HG03378 (cell line): ENCODE measurements at regions not wholly inside any gene's neighbourhood (a gene's known extent, or its start where the extent isn't known, plus 50 kb on each side); places are given as distances from the start of the nearest gene placed in this dataset.

Experiments
- ATAC-seq: cut with Tn5 transposase; IDR thresholded peaks from one replicate; pipeline ENCODE4 v1.9.1; 2021; ENCODE audit warnings: mild to moderate bottlenecking, moderate library complexity; ENCODE audit not compliant: unreplicated experiment

DNA sequence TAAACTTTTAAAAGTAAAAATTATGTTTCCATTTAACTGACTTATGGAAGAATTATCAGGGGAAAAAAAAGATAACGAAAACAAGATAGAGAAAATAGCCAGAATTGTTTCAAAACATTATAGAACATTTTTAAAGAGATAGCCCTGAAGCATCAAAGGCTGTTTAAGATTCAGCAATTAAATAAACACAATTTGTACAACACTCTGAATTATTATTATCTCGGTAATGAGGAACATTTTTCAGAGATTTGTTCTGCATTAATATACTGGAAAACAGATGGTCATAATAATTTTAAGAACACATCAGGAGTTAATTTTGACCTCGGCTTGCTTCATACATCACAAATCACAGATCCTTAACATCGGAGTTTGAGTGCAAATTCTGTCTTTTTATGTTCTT, 643.8 kb downstream of the SORCS1 start:
- no peak for ATAC-seq

DNA sequence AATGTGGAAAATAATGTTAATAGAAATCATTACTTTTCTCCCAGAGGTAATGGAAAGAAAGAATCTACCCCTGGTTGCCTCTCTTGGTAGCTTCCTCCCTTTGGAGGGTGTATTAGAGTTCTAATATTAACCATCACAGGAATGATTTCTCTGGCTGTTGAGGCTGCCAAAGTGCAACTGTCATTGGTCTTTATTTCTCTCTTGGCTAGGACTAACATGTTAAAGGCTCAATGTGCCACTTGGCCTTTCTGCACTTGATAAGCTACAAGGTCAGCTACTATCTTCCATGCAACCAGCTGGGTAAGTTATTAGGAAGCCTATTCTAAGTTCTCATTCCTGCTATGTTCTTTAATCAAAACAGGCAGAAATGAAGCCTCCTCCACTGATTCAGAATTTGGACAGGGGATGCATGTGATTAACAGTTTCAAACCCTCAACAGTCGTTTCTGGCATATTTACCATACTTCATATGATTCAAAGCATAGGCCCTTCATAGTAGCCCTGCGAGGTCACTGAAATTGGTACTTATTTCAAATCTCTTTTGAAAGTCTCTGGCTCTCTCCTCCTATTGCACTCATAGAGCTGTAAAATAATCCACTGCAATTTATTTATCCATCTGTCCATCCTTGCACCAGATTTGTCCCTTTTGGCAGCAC, 645.0 kb downstream of the SORCS1 start:
- no peak for ATAC-seq

DNA sequence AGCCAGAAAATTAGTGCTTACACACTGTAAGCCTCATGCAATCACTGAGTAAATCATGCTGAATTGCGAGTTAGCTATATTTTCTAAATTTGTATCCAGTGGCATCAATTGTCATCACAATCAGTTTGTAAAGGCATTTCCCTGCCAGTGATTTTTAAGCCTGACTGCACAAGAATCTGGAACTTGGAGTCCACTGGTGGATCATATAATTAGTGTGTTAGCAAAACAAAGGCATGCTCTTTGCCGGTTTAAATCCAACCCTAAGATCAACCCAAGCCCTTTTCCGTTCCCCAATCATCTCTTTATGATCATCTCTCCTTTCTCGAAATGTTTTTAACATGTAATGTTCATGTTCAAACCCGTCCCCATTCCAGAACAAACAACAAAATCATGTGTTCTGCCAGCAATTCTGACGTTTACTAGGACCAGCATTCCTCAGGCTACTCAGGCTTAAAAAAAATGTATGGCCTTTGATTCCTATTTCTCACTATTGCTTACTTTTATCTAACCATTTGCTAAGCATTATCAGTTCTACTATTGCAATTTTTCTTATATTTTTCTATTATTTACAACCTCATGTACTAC, 649.2 kb downstream of the SORCS1 start:
- no peak for ATAC-seq

DNA sequence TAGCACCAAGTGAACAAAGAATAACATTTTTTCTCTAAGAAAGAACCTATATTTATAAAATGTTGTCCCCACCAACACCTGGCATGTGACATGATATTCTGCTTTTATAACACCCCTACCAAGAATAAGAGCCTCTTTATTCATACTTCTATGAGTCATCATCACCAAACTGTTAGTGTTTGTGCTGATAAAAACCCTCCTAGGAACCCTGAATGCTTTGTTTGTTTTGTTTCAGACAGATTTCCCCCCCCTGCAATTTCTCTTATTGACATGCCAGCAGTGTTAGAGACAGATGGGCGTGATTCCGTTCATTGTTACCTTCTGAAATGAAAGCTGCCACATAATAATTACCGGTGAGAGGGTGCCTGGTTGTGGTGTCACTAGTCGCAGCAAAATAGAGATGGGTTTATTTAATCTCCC, 651.1 kb downstream of the SORCS1 start:
- ATAC-seq = no peak

DNA sequence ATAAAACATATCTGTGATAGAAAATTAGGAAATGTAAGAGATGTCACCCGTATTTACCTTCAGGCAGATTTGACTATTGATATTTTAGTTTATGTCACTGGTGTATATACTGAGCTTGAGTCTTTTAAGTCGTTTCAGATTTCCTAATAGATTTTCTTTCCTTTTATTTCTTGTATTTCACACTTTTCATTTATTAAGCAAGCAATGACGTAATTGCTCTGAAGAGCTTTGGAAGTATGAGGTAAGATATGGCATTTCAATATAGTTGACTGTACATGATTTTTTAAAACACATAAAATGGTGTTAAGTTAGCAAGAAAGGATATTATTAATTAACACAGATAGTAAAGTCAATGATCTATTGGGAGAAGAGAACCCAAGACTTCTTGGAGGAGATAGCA, 652.6 kb downstream of the SORCS1 start:
- ATAC-seq = no peak

DNA sequence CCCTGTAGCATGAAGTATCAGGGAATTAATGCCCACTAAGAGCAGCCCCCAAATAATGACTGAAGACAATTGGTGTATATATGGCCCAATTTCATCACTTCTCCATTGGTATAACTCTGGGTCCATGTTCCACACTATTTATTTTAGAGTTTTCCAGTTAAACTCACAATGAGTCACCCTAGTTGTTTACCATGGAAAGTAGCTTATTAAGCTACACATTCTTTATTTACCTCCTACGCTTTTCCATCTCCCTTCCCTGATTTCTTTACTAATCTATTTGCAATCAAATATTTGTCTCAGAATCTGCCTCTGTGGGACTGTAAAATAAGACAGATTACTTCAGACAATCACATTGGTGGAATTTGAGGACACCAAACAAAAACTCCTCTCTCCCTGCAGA, 655.6 kb downstream of the SORCS1 start:
- ATAC-seq = no peak

DNA sequence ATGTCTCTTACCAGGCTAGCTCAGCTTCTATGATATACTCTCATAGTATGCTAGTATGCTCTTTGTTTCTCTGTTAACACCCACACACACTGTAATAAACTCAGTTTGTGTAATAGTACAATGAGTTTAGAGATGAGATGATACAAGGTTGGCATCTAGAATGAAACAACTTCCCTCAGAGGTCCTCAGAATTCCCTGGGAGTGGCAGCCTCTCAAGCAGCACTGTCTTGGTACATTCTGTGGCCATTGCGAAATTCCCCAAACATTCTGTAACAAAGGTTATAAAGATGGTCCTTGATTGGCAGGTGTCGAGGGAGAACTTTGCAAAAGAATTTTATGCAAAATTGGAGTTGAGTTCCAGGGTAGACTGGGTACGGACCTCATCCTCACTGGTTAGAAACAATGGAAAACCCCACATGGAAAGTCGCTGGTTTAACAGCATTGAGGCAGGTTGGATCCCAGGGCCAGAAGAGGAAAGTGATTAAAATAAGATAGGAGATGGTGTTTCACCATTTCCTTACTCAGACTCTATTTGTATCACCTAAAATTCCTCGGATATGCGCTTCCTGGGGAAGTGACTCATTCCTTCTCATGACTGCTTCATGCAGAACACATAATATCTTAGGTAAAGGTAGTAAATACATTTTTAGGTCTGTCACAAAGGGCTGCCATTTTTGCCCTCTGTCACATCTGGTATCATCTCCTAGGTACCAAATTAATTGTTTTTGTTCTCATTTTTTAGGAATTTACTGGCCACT, 657.8 kb downstream of the SORCS1 start:
- ATAC-seq = no peak

DNA sequence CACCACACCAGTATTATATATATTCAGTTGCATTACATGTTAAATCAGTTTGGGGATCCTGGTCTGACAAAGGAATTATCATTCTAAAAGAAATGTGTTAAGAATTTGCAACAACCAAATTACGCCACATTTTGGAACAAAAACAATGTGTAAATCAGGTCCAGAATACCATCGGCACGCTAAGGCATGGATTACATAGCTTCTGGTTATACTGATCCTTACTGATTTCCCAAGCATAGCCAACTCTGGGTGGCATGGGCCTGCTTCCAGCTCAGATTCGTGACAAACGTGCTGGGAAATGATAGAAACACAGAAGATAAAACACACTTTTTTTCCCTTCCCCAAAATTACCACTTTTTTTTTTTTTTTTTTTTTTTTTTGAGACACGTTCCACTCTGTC, 660.0 kb downstream of the SORCS1 start:
- ATAC-seq = no peak

DNA sequence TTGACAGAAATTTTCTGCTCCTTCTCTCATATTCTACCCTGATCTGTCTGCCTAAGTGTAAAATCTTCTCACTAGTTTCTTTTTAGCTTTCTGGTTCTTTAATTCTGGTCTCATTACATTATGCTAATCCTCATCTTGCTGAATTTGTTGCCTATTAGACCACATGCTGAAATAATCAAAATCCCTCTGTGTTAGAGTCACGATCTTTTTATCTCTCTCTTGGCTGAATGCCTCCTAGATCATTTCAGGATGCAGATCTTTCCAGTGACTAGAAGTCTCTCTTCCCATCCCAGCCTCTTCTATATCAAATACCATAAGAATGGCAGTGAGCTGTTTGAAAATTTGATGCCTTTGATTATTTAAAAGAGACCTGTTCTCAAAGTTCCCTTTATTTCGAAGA, 661.9 kb downstream of the SORCS1 start:
- ATAC-seq = no peak

DNA sequence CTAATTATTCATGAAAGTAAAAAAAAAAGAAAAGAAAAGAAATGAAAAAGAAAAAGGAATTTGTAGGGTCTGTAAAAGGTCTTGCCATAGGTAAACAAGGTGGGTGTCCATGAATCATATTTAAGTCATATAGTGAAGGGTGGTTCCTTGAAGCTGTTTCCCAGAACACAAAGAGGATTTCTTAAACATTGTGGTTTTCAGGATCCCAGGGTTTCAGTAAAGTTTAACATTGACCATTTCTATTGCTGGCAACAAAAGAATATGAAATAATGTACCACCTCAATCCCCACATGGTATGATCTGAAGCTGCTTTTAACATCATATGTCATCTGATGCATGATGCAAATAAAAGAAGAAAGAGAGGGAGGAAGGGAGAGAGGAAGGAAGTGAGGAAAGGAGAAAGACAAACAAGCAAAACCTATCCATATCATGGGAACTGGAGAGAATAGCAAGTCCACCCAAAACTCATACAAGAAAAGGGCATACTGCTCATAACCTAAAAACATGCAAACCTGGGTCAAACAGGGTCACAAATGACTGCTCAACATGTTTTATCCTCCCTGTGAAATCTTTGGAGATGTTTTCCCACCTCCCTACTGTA, 663.5 kb downstream of the SORCS1 start:
- ATAC-seq = no peak

DNA sequence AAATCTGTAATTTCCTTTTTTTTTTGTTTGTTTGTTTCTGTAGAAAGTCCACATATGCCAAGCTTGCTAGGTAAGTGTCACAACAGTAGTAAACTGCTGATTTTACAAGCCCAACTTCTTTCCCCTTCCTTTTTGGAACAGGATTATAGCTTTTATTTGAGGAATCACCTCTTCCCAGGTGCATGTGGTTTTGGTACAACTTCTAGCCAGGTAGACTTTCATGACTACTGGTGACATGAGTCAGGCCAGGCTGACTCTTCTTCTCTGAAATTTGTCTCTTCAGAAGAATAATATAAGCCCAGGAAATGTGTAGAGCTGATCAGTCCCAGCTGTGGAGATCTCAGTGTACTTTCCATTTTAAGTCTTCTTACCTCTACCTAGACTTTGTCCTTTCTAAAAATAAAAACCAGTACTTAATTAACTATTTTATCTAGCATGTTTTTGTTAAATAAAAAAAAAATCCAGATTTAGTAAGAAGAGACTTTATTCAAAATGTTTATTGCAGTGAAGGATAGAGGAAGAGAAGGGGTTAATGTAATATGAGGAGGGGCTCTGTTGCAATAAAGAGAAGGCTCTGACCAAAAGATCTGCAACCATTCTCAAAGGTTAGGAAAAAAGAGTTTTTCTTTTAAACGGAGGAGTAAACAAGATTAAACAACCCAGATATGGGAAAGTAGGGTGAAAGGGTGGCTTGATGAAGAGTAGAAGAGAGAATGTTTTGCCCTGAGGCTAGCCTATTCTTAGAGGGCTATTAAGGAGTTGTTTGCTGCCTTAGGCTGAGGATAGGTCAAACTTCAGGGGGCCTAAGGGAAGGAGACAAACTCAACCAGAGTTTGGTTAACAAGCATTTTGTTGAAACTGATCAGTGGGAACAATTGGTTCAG, 664.2 kb downstream of the SORCS1 start:
- ATAC-seq = no peak

DNA sequence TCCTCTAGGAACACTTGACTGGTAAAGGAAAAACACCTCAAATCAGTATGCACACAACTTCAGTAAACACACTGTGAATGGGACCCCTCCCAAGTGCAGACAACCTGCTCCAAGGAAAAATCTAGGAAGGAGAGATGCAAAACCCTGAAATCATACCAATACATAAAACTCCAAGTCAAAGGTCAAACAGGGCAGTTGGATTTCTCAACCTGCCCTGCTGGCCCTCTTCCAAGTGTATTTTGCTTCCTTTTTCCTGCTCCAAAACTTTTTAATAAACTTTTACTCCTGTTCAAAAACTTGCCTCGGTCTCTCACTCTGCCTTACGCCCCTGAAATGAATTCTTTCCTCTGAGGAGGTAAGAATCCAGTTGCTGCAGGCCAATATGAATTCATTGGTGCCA, 665.1 kb downstream of the SORCS1 start:
- no peak for ATAC-seq

DNA sequence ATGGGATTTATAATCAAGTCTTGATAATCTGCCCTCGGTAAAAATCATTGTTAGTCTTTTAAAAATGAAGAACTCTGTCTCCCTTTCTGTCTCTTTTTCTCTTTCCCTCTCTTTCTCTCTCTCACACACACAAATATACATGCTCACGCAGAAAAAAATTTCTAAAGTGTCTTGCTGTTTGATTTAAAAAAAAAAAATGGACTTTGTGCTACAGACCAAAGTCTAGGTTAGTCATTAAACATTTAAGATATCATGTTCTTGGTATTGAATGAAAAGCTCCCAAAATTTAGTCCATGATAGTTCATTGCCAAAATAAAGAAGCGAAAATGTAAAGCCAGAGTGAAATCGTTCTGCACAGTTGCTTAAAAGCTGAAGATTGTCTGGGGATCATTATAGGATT, 665.8 kb downstream of the SORCS1 start:
- no peak for ATAC-seq

DNA sequence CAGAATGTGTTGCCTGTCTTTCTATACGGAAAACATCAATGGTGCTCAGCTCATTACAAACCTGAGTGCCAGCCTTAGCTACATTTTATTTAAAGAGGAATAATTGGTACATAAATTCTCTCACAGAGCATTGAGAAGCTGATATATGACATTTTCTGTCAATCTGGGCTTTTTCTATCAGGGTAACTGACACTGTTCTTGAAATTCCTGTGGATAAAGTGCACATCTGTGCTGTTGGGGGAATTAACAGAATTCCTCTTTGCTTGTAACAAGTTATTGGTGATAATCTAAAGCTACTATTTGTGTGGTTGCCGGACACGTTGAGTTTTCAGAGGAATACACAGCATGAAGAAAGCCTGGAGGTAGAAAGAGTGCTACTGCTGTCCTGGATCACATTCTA, 668.6 kb downstream of the SORCS1 start:
- ATAC-seq = no peak

DNA sequence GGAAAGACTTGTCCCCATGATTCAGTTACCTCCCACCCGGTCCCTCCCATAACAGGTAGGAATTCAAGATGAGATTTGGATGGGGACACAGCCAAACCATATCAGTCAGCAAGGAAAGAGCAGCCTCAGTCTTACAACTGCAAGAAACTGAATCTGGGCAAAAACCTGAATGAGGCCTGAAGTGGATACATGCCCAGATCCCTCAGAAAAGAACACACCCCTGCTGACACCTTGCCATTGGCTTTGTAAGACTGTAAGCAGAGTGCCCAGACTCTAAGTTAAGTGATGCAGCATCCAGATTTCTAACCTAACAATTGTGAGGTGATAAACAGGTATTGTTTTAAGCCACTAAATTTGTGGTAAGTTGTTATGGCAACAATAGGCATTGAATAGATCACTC, 670.8 kb downstream of the SORCS1 start:
- ATAC-seq = no peak

DNA sequence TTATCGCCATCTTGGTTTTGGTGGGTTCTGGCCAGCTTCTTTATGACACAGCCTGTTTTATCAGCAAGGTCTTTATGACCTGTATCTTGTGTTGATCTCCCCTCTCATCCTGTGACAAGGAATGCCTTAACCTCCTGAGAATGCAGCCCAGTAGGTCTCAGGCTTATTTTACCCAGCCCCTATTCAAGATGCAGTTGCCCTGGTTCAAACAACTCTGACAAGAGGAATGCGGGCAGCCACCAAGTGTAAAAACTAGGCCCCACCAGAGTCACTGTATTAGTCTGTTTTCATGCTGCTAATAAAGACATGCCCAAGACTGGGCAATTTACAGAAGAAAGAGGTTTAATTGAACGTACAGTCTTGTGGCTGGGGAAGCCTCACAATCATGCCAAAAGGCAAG, 671.3 kb downstream of the SORCS1 start:
- no peak for ATAC-seq

DNA sequence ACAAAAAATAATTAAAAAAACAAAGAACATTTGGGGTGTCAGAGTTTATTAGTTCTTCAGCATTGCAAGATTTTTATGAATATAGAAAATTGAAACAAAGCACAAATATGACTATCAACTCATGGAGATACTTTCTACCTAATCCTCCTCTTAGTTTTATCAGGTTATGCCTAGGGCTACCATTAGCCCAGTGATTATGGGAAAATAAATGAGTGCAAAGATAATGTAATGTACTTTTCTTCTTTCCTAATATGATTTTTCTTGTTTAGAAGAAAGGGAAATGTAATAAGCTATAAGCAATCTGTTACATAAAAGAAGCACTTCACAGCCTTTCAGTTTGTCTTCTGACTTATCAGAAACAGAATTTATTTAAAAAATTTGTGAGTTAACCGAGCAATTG, 676.8 kb downstream of the SORCS1 start:
- no peak for ATAC-seq

DNA sequence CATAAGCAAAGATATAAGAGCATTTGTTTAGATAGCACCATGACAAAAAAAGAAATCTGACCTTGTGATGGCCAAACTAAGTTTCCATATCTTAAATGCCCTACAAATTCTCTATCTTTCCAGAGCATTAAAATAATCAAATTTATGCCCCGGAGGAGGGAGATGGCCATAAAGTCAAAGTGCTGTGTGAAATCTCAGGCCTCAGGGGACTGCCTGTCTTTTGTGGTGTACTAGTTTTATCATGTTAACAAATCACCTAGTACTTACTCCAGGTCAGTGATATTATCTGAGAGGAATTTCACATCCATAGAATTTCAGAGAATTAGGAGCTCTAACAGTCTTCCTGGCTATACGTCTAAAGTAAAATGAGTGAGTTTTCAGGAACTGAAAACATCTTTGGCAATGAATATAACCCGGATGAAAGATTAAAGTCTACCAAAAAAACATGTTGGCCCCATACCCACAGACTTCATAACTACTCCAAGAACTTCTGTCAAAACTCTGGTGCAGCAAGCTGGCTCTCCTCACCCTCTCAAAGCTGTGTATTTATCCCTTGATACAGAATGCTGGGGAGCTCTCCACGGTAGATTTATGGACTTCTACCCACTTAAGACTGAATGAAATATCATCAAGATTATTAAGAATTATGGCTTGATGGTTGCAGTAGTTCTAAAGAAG, 682.8 kb downstream of the SORCS1 start:
- no peak for ATAC-seq

DNA sequence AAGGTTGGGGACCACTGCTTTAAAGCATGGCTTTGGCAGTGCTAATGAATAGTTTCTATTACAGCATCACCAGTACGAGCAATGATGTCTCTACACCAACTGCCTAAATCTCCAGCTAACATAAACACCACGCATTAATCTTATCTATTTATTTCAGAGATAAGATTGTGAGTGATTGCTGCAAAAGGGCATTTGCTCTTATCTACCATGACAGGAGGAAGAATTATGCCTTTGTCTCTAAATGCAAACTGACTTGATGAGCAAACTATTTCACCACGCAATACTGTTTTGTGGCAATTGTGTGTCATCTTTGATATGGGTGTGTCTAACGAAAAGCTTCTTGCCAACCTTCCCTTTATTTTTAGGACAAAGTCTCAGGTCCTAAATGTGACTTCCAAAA, 684.9 kb downstream of the SORCS1 start:
- no peak for ATAC-seq

DNA sequence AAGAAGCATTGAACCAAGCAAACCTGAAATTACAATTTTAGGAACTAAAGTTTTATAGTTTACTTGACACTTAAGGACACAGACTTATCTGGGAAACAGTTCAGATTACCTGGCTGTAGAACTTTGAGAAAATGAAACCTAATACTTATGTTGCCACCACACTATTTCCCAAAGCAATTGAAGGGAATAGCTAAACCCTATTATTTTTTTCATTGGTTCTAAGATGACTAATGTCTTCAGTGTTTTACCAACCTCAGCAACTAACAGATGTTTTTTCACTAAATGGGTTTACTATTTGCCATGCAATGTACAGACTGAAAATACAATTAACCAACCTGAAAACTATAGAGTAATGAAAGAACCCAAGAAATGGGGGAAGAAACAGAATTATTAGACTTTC, 689.6 kb downstream of the SORCS1 start:
- no peak for ATAC-seq
